RWPE2 (cell line): ENCODE measurements at regions not wholly inside any gene's neighbourhood (a gene's known extent, or its start where the extent isn't known, plus 50 kb on each side); places are given as distances from the start of the nearest gene placed in this dataset.

Source experiments
- ATAC-seq: fragments of 200-7000 bp; cut with Tn5 transposase; 3 replicates; pipeline ENCODE4 v1.9.1; 2021; ENCODE audit warnings: low read depth
- DNase-seq: peaks from one replicate; pipeline ENCODE4 v3.0.0-alpha.2; 2020; ENCODE audit warnings: low spot score
- H3K27ac ChIP-seq: fragments of 450-650 bp; 2 replicates; pipeline ENCODE4 v1.5.1; 2017; ENCODE audit warnings: mild to moderate bottlenecking; ENCODE audit not compliant: poor library complexity, severe bottlenecking
- H3K27me3 ChIP-seq: fragments of 250-450 bp; sonication (Bioruptor Pico); 2 replicates; pipeline ENCODE4 v1.5.1; 2021; ENCODE audit warnings: mild to moderate bottlenecking, moderate library complexity; ENCODE audit not compliant: insufficient read depth, poor library complexity, severe bottlenecking
- H3K36me3 ChIP-seq: fragments of 250-450 bp; sonication (Bioruptor Pico); 2 replicates; pipeline ENCODE4 v1.5.1; 2020; ENCODE audit warnings: low read depth, mild to moderate bottlenecking, moderate library complexity
- H3K4me1 ChIP-seq: fragments of 250-450 bp; sonication (Bioruptor Pico); 2 replicates; pipeline ENCODE4 v1.5.1; 2021; ENCODE audit warnings: mild to moderate bottlenecking, moderate library complexity; ENCODE audit not compliant: insufficient read depth, poor library complexity, severe bottlenecking
- H3K4me3 ChIP-seq: fragments of 250-450 bp; sonication (Bioruptor Pico); 2 replicates; pipeline ENCODE4 v1.5.1; 2021; ENCODE audit warnings: mild to moderate bottlenecking, moderate library complexity; ENCODE audit not compliant: severe bottlenecking
- H3K9me3 ChIP-seq: fragments of 250-450 bp; sonication (Bioruptor Pico); 2 replicates; pipeline ENCODE4 v1.5.1; 2021; ENCODE audit warnings: mild to moderate bottlenecking, moderate library complexity; ENCODE audit not compliant: severe bottlenecking
- CTCF ChIP-seq: fragments of 450-650 bp; IDR thresholded peaks from one replicate; pipeline ENCODE4 v1.5.1; 2017; ENCODE audit warnings: mild to moderate bottlenecking, moderate library complexity; ENCODE audit not compliant: poor library complexity, severe bottlenecking

DNA sequence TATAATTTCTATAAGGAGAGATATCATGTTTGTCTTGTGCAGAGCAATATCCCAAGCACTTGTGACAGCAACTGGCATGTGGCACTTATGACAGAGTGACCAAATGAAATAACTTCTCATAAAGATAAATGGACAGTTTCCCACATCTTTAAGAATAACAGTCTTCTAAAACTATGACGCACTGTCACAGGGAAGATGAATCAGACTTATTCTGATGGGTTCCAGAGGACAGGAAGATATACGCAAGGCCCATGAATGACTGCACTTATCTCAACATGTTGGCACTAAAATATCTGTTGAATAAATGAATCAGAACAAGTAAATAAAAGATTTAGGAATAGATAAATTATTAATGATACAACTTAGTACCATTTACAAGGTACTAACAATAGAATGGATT, 465.8 kb upstream of the SYT1 start:
- H3K27me3 ChIP-seq: no peaks in the 10 kb centered on the region
- no peaks in the 10 kb centered on the region for H3K36me3 ChIP-seq
- no peaks in the 10 kb centered on the region for H3K4me1 ChIP-seq
- TF ChIP-seq CTCF: no peak
- ATAC-seq (no peak), DNase-seq (no peak)
- no peak overlapping the region for H3K4me3 ChIP-seq
- no peaks in the 10 kb centered on the region for H3K9me3 ChIP-seq
- H3K27ac ChIP-seq: no peak overlapping the region

GRCh38 chr12:78402366-78403134, 462.0 kb upstream of the SYT1 start:
- DNase-seq: no peak

DNA sequence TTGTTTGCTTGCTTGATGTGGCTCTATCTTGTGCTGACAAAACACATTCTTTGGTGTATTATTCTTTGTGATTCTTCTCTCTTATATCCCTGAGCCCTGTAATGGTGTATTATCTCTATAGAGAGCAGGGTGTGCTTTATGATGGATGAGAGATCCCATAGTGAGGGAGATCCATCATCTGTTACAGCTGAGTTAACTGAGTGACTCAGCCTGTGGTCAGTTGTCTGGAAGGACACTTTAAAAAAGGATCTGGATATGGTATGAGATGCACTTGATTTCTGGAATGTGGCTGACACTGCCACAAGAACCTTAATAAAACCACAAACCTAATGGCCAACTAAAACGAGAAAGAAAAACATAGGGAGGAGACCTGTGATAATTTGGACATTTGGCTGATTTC, 461.4 kb upstream of the SYT1 start:
- Histone ChIP-seq H3K4me1 (no peaks in the 10 kb centered on the region), H3K27me3 (no peaks in the 10 kb centered on the region), H3K36me3 (no peaks in the 10 kb centered on the region), H3K9me3 (no peaks in the 10 kb centered on the region), H3K27ac (no peak overlapping the region), H3K4me3 (no peak overlapping the region)
- ATAC-seq: peak; percentile 54; the same call in 1 of the 3 replicates
- no peak for DNase-seq
- TF ChIP-seq CTCF: no peak

More at GRCh38 chr12:78402366-78403134, 462.0 kb upstream of the SYT1 start:
- TF ChIP-seq CTCF: no peak
- no peaks in the 10 kb centered on the region for H3K4me1 ChIP-seq
- no peaks in the 10 kb centered on the region for H3K27me3 ChIP-seq
- ATAC-seq: no peak
- H3K9me3 ChIP-seq: no peaks in the 10 kb centered on the region
- no peaks in the 10 kb centered on the region for H3K36me3 ChIP-seq
- H3K4me3 ChIP-seq: no peak overlapping the region
- H3K27ac ChIP-seq: no peak overlapping the region

DNA sequence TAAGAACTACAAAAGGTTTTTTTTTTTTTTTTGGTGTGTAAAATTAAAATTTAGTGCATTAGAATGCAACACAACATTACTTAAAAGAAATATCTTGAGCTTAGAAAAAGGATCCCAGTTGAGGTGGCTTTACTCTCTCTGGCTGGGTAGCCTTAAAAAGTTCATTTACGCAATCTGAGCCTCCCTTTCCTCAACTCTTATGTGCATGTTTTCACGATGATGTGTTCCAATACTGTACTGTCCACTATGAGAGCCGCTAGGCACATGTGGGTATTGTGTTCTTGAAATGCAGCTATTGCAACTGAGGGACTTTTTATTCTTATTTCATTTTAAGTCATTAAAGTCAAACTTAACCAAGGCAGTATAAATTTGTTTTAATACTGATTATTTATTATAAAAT, 460.9 kb upstream of the SYT1 start:
- H3K27me3 ChIP-seq: no peaks in the 10 kb centered on the region
- no peaks in the 10 kb centered on the region for H3K36me3 ChIP-seq
- no peak for TF ChIP-seq CTCF
- no peak overlapping the region for H3K27ac ChIP-seq
- DNase-seq (no peak), ATAC-seq (no peak)
- no peak overlapping the region for H3K4me3 ChIP-seq
- no peaks in the 10 kb centered on the region for H3K4me1 ChIP-seq
- no peaks in the 10 kb centered on the region for H3K9me3 ChIP-seq

GRCh38 chr12:78406213-78406612, 458.4 kb upstream of the SYT1 start:
- ATAC-seq: no peak
- no peak for DNase-seq
- Histone ChIP-seq H3K36me3 (no peaks in the 10 kb centered on the region), H3K4me3 (no peak overlapping the region), H3K27ac (no peak overlapping the region), H3K4me1 (no peaks in the 10 kb centered on the region), H3K27me3 (no peaks in the 10 kb centered on the region), H3K9me3 (no peaks in the 10 kb centered on the region)
- TF ChIP-seq CTCF: no peak
